ENCODE measurements at regions not wholly inside any gene's neighbourhood (a gene's known extent, or its start where the extent isn't known, plus 50 kb on each side); places are given as distances from the start of the nearest gene placed in this dataset.

GRCh38 chr5:18675041-18675440 is 1040.8 kb downstream of the TAF11L14 start:
- no peak overlapping the region for H3K27ac ChIP-seq (ENCODE audit: low read depth in 1 of 2, low read length in 2 of 2)
- DNase-seq, result no peak

DNA sequence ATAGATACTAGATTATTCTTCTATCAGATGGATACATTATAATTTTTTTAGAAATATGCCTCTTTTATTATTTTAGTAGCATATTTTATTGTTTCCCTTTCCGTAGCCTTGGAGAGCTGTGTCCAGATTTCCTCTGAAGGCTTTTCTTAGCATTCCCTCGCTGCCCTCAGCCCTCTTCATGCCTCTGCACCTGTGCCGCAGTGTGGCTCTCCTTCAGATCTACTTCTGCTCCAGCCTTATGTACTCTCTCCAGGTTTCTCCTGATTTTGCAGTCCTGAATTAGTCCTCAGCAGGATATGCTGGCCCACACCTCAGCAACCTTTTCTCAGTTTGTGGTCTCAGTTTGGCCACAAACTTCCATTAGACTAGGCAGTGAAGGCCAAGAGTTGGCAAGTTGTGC is 1052.0 kb downstream of the TAF11L14 start:
- H3K4me2 ChIP-seq (replicated peaks; ENCODE audit: extremely low read depth, low read length, poor library complexity, severe bottlenecking), result no peak overlapping the region
- H3K27ac Mint-ChIP-seq, result no peak overlapping the region
- TF ChIP-seq, protein P1, sequence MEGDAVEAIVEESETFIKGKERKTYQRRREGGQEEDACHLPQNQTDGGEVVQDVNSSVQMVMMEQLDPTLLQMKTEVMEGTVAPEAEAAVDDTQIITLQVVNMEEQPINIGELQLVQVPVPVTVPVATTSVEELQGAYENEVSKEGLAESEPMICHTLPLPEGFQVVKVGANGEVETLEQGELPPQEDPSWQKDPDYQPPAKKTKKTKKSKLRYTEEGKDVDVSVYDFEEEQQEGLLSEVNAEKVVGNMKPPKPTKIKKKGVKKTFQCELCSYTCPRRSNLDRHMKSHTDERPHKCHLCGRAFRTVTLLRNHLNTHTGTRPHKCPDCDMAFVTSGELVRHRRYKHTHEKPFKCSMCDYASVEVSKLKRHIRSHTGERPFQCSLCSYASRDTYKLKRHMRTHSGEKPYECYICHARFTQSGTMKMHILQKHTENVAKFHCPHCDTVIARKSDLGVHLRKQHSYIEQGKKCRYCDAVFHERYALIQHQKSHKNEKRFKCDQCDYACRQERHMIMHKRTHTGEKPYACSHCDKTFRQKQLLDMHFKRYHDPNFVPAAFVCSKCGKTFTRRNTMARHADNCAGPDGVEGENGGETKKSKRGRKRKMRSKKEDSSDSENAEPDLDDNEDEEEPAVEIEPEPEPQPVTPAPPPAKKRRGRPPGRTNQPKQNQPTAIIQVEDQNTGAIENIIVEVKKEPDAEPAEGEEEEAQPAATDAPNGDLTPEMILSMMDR (IDR thresholded peaks at IDR 0.05), result no peak
- H2AFZ ChIP-seq (ENCODE audit: insufficient read depth, low read depth, low read length, poor library complexity, severe bottlenecking), result no peak overlapping the region
- H3K36me3 ChIP-seq (replicated peaks in 1 of 2; ENCODE audit: control insufficient read depth in 1 of 2, insufficient read depth in 2 of 2, low read length in 2 of 2), result no peaks in the 10 kb centered on the region
- H3K27me3 ChIP-seq (ENCODE audit: control insufficient read depth in 2 of 2, insufficient read depth in 2 of 2, low read length in 2 of 2), result no peaks in the 10 kb centered on the region
- H4K20me1 ChIP-seq (ENCODE audit: insufficient read depth, low read length), result no peaks in the 10 kb centered on the region
- H3K27ac ChIP-seq (ENCODE audit: low read depth in 1 of 2, low read length in 2 of 2), result no peak overlapping the region
- 95% methylated on average over 2 of the region's 3 CpGs for WGBS (ENCODE audit: insufficient coverage)
- H3K4me3 Mint-ChIP-seq, result no peak overlapping the region
- H3K27me3 Mint-ChIP-seq (ENCODE audit: low read depth in 3 of 3), result no peaks in the 10 kb centered on the region
- H3K9me3 Mint-ChIP-seq, result peaks cover 1 to 7% (median 4%) of the 10 kb centered on the region in 7 donors
- intact Hi-C loops (cut with micrococcal nuclease), result no loop called here
- no peaks in the 10 kb centered on the region for H3K36me3 Mint-ChIP-seq
- no peaks in the 10 kb centered on the region for H3K4me1 Mint-ChIP-seq
- DNase-seq, result no peak
- H3K4me1 ChIP-seq (ENCODE audit: control insufficient read depth in 1 of 2, insufficient read depth in 2 of 2, low read length in 2 of 2), result no peaks in the 10 kb centered on the region
- H3K9me3 ChIP-seq (replicated peaks in 1 of 2; ENCODE audit: control insufficient read depth in 1 of 2, insufficient read depth in 1 of 2, low read length in 2 of 2), result peaks cover 0 to 3% of the 10 kb centered on the region in 2 donors
- no peak overlapping the region for H3K4me3 ChIP-seq (replicated peaks in 1 of 3; ENCODE audit: low read depth in 2 of 3, low read length in 3 of 3)
- no peak overlapping the region for H3K9ac ChIP-seq (ENCODE audit: insufficient read depth, low read length, poor library complexity, severe bottlenecking)
- no peaks in the 10 kb centered on the region for H3K79me2 ChIP-seq (ENCODE audit: insufficient read depth, low read length)

More at GRCh38 chr5:18675041-18675440, 1040.8 kb downstream of the TAF11L14 start:
- H3K79me2 ChIP-seq (ENCODE audit: insufficient read depth, low read length), result no peaks in the 10 kb centered on the region
- WGBS (ENCODE audit: insufficient coverage), result 0% methylated on average over 1 of the region's 2 CpGs
- Mint-ChIP-seq H3K27me3 (ENCODE audit: low read depth in 3 of 3) (peaks cover 0 to 1% (median 0%) of the 10 kb centered on the region in 3 donors), H3K36me3 (no peaks in the 10 kb centered on the region), H3K27ac (no peak overlapping the region), H3K4me3 (no peak overlapping the region), H3K4me1 (no peaks in the 10 kb centered on the region), H3K9me3 (peaks cover 3 to 25% (median 17%) of the 10 kb centered on the region in 7 donors)
- H4K20me1 ChIP-seq (ENCODE audit: insufficient read depth, low read length), result no peaks in the 10 kb centered on the region
- H3K36me3 ChIP-seq (replicated peaks in 1 of 2; ENCODE audit: control insufficient read depth in 1 of 2, insufficient read depth in 2 of 2, low read length in 2 of 2), result no peaks in the 10 kb centered on the region
- intact Hi-C loops (cut with micrococcal nuclease), result no loop called here
- H3K27me3 ChIP-seq (ENCODE audit: control insufficient read depth in 2 of 2, insufficient read depth in 2 of 2, low read length in 2 of 2), result no peaks in the 10 kb centered on the region
- no peak overlapping the region for H3K4me2 ChIP-seq (replicated peaks; ENCODE audit: extremely low read depth, low read length, poor library complexity, severe bottlenecking)
- H3K9ac ChIP-seq (ENCODE audit: insufficient read depth, low read length, poor library complexity, severe bottlenecking), result no peak overlapping the region
- no peak overlapping the region for H3K4me3 ChIP-seq (replicated peaks in 1 of 3; ENCODE audit: low read depth in 2 of 3, low read length in 3 of 3)
- no peak overlapping the region for H2AFZ ChIP-seq (ENCODE audit: insufficient read depth, low read depth, low read length, poor library complexity, severe bottlenecking)
- H3K9me3 ChIP-seq (replicated peaks in 1 of 2; ENCODE audit: control insufficient read depth in 1 of 2, insufficient read depth in 1 of 2, low read length in 2 of 2), result no peaks in the 10 kb centered on the region
- H3K4me1 ChIP-seq (ENCODE audit: control insufficient read depth in 1 of 2, insufficient read depth in 2 of 2, low read length in 2 of 2), result no peaks in the 10 kb centered on the region
- TF ChIP-seq, protein P1 (IDR thresholded peaks at IDR 0.05), result no peak

All from CD14-positive monocyte (primary cell).